SU-DHL-6 (cell line): ENCODE measurements at regions not wholly inside any gene's neighbourhood (a gene's known extent, or its start where the extent isn't known, plus 50 kb on each side); places are given as distances from the start of the nearest gene placed in this dataset.

ENCODE experiments used
- H2AFZ ChIP-seq: fragments of 200-600 bp; sonication (generic); 2 replicates; pipeline ENCODE4 v1.6.1; 2014; ENCODE audit warnings: low read depth, mild to moderate bottlenecking, moderate library complexity, mixed read lengths, antibody characterized with exemption, low read length; ENCODE audit not compliant: severe bottlenecking
- H3F3A ChIP-seq: fragments of 200-600 bp; shearing (Covaris generic); 2 replicates; pipeline ENCODE4 v1.6.0; 2016; ENCODE audit warnings: antibody characterized with exemption, mild to moderate bottlenecking; ENCODE audit not compliant: insufficient read depth
- H3K27ac ChIP-seq: fragments of 200-600 bp; sonication (generic); 2 replicates; pipeline ENCODE4 v1.5.1; 2016; ENCODE audit warnings: low read depth, mild to moderate bottlenecking, low read length, moderate library complexity, mixed read lengths
- H3K27me3 ChIP-seq: fragments of 200-600 bp; sonication (generic), shearing (Covaris generic); 2 replicates; pipeline ENCODE4 v1.6.0; 2014; ENCODE audit warnings: mild to moderate bottlenecking, low read length
- H3K36me3 ChIP-seq: fragments of 200-600 bp; sonication (generic); 2 replicates; pipeline ENCODE4 v1.6.1; 2014; ENCODE audit warnings: mild to moderate bottlenecking, low read length, mixed read lengths
- H3K4me2 ChIP-seq: fragments of 300-600, 200-600 bp; shearing (Covaris generic), sonication (generic); 2 replicates; pipeline ENCODE4 v1.6.0; 2014; ENCODE audit warnings: low read length, low read depth, mild to moderate bottlenecking; ENCODE audit not compliant: poor library complexity, severe bottlenecking
- H3K4me3 ChIP-seq: fragments of 200-600 bp; sonication (generic); 2 replicates; pipeline ENCODE4 v1.5.1; 2014; ENCODE audit warnings: antibody characterized with exemption, low read length, mild to moderate bottlenecking, mixed read lengths; ENCODE audit not compliant: insufficient read depth, poor library complexity, severe bottlenecking
- H3K79me2 ChIP-seq: fragments of 200-600 bp; sonication (generic); 2 replicates; pipeline ENCODE4 v1.6.1; 2014; ENCODE audit warnings: mild to moderate bottlenecking, low read length, moderate library complexity; ENCODE audit not compliant: insufficient read depth
- H3K9ac ChIP-seq: fragments of 200-600 bp; sonication (generic); 2 replicates; pipeline ENCODE4 v1.7.0; 2014; ENCODE audit warnings: mild to moderate bottlenecking, low read length
- H3K9me2 ChIP-seq: fragments of 200-600 bp; sonication (generic); replicated peaks from 2 replicates; pipeline ENCODE4 v1.6.1; 2014; ENCODE audit warnings: low read length; ENCODE audit not compliant: insufficient read depth
- H3K9me3 ChIP-seq: fragments of 200-600 bp; sonication (generic); 2 replicates; pipeline ENCODE4 v1.6.1; 2014; ENCODE audit warnings: low read length, mixed read lengths; ENCODE audit not compliant: insufficient read depth
- H4K20me1 ChIP-seq: fragments of 200-600 bp; sonication (generic); 2 replicates; pipeline ENCODE4 v1.6.1; 2014; ENCODE audit warnings: low read depth, mild to moderate bottlenecking, antibody characterized with exemption, low read length, moderate library complexity, mixed read lengths
- EZH2phosphoT487 ChIP-seq: fragments of 200-600 bp; sonication (generic), shearing (Covaris generic); conservative IDR thresholded peaks from 2 replicates; pipeline ENCODE4 v1.6.1; 2018; ENCODE audit warnings: mild to moderate bottlenecking, antibody characterized with exemption, low read length, moderate library complexity, mixed read lengths
- TF ChIP-seq, protein P1 (sequence below): fragments of 200-600 bp; sonication (generic); IDR thresholded peaks from one replicate; pipeline ENCODE4 v1.5.1; 2017; ENCODE audit warnings: antibody characterized with exemption, mild to moderate bottlenecking, low read length, moderate library complexity; ENCODE audit not compliant: insufficient read depth, poor library complexity, severe bottlenecking

DNA sequence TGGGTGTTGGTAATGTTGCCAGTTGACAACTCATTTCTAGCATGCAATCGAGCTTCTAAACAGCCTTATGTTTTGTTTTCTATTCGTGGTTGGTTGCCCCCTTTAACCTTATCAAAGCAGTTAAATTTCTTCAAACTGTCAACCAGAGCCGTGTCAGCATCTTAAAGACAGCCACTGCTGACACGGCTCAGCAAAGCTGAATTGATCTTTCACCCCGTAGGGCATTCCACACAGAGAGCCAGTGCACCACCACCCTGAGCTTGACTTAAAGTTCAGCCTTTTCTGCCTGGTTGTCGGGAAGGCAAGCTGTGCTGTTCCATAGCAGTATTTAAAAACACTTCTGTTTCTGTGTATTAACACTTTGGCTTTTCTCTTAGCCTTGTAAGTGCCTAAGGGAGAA lies 355.0 kb upstream of the CHST9 start:
- no peak for TF ChIP-seq EZH2phosphoT487
- TF ChIP-seq, protein P1, sequence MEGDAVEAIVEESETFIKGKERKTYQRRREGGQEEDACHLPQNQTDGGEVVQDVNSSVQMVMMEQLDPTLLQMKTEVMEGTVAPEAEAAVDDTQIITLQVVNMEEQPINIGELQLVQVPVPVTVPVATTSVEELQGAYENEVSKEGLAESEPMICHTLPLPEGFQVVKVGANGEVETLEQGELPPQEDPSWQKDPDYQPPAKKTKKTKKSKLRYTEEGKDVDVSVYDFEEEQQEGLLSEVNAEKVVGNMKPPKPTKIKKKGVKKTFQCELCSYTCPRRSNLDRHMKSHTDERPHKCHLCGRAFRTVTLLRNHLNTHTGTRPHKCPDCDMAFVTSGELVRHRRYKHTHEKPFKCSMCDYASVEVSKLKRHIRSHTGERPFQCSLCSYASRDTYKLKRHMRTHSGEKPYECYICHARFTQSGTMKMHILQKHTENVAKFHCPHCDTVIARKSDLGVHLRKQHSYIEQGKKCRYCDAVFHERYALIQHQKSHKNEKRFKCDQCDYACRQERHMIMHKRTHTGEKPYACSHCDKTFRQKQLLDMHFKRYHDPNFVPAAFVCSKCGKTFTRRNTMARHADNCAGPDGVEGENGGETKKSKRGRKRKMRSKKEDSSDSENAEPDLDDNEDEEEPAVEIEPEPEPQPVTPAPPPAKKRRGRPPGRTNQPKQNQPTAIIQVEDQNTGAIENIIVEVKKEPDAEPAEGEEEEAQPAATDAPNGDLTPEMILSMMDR = no peak
- Histone ChIP-seq H3K4me2 (no peak overlapping the region), H4K20me1 (no peaks in the 10 kb centered on the region)

DNA sequence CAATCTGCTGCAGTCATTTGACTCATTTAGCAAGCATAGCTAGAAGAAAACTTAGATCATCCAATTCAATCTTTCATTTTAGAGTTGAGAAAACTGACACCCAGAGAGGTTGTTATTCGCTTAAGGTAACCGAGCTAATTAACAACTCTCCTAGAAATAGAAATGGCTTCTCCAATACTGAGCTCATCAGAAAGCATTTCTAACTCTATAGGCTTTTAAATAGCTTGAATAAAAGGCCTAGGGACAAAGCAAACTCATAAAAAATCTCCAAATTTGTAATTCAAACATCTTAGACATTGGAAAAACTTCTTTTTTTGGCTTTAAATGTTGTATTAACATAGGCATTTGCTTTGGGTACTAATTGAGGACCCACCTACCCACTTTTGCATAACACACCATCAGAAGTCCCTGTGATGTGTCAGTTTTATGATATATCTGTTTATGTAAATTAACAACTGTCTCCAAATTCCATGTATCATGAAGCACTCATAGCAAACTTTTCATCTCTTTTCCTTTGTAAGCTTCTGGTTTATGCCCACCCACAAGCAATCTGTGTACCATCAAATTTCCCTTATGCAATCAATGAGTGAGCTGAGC lies 343.9 kb upstream of the CHST9 start:
- Histone ChIP-seq H3K4me2 (no peak overlapping the region), H3K27me3 (no peaks in the 10 kb centered on the region), H3K36me3 (no peaks in the 10 kb centered on the region), H2AFZ (no peak overlapping the region), H3K9ac (no peak overlapping the region), H3K9me3 (no peaks in the 10 kb centered on the region), H4K20me1 (no peaks in the 10 kb centered on the region), H3K79me2 (no peaks in the 10 kb centered on the region), H3K9me2 (no peaks in the 10 kb centered on the region), H3F3A (no peaks in the 10 kb centered on the region), H3K27ac (no peak overlapping the region), H3K4me3 (no peak overlapping the region)
- TF ChIP-seq, protein P1 = no peak
- no peak for TF ChIP-seq EZH2phosphoT487

More for the DNA sequence above, 355.0 kb upstream of the CHST9 start:
- H3K27me3 ChIP-seq = no peaks in the 10 kb centered on the region
- no peaks in the 10 kb centered on the region for H3K9me2 ChIP-seq
- no peaks in the 10 kb centered on the region for H3K79me2 ChIP-seq
- H3K36me3 ChIP-seq = no peaks in the 10 kb centered on the region
- H3K27ac ChIP-seq = no peak overlapping the region
- no peak overlapping the region for H3K4me3 ChIP-seq
- H3F3A ChIP-seq = no peaks in the 10 kb centered on the region
- H2AFZ ChIP-seq = no peak overlapping the region
- H3K9me3 ChIP-seq = no peaks in the 10 kb centered on the region
- H3K9ac ChIP-seq = no peak overlapping the region

DNA sequence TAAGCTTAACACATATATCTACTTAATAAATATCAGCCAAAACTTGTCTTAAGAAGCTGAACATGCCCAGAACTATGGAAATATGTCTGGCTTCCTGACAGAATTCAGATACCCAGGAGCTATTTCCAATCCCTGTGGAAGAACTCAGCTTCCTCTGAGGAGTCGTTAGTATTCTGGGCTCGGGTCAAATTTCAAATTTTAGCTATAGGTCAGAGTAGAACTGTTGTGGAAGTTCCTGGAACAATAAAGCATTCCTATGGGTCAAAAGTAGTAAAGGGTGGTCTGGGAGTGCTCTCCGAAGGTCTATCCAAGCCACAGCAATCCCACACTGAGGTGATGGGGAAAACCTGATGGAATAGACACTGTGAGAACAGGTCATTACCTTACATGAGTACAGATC lies 342.7 kb upstream of the CHST9 start:
- Histone ChIP-seq H3K9ac (no peak overlapping the region), H2AFZ (no peak overlapping the region), H3K4me3 (no peak overlapping the region), H3F3A (no peaks in the 10 kb centered on the region), H3K36me3 (no peaks in the 10 kb centered on the region), H3K27me3 (no peaks in the 10 kb centered on the region), H3K4me2 (no peak overlapping the region), H3K9me2 (no peaks in the 10 kb centered on the region), H3K27ac (no peak overlapping the region), H3K9me3 (no peaks in the 10 kb centered on the region), H3K79me2 (no peaks in the 10 kb centered on the region), H4K20me1 (no peaks in the 10 kb centered on the region)
- TF ChIP-seq EZH2phosphoT487 = no peak
- TF ChIP-seq, protein P1 = no peak
